Fibroblast of skin of back (primary cell): ENCODE measurements at regions not wholly inside any gene's neighbourhood (a gene's known extent, or its start where the extent isn't known, plus 50 kb on each side); places are given as distances from the start of the nearest gene placed in this dataset.

Source experiments
- DNase-seq: peaks from one replicate; pipeline ENCODE4 v3.0.0-alpha.2; 2013

GRCh38 chr2:37809931-37810570 lies 115.0 kb upstream of the RMDN2 start:
- peak; percentile 66 for DNase-seq

- no peak for DNase-seq
These were observed 112.7 kb upstream of the RMDN2 start for GRCh38 chr2:37812414-37812813.

- DNase-seq, result no peak
These were observed 112.0 kb upstream of the RMDN2 start for GRCh38 chr2:37812941-37813730.

- DNase-seq, result no peak
These were observed 109.1 kb upstream of the RMDN2 start for GRCh38 chr2:37816036-37816435.

- no peak for DNase-seq
These were observed 108.4 kb upstream of the RMDN2 start for GRCh38 chr2:37816686-37817085.

GRCh38 chr2:37819186-37819585 lies 105.9 kb upstream of the RMDN2 start:
- DNase-seq, result peak; percentile 81

GRCh38 chr2:37820471-37820986 lies 104.6 kb upstream of the RMDN2 start:
- DNase-seq, result no peak

- no peak for DNase-seq
These were observed 99.5 kb upstream of the RMDN2 start for GRCh38 chr2:37825586-37825985.

- DNase-seq, result no peak
These were observed 98.5 kb upstream of the RMDN2 start for GRCh38 chr2:37826611-37827010.

GRCh38 chr2:37827455-37827854 lies 97.6 kb upstream of the RMDN2 start:
- DNase-seq, result no peak

- peak; percentile 95 for DNase-seq
These were observed 97.1 kb upstream of the RMDN2 start for GRCh38 chr2:37827911-37828511.

GRCh38 chr2:37829202-37829601 lies 95.9 kb upstream of the RMDN2 start:
- peak; percentile 98 for DNase-seq

GRCh38 chr2:37829616-37830395 lies 95.3 kb upstream of the RMDN2 start:
- peak; percentile 85 for DNase-seq

GRCh38 chr2:37830636-37831035 lies 94.5 kb upstream of the RMDN2 start:
- no peak for DNase-seq

- DNase-seq, result no peak
These were observed 93.9 kb upstream of the RMDN2 start for GRCh38 chr2:37831081-37831780.

GRCh38 chr2:37832590-37833197 lies 92.4 kb upstream of the RMDN2 start:
- DNase-seq, result peak; percentile 90

GRCh38 chr2:37833423-37833822 lies 91.7 kb upstream of the RMDN2 start:
- DNase-seq, result peak; percentile 88

- no peak for DNase-seq
These were observed 88.8 kb upstream of the RMDN2 start for GRCh38 chr2:37836270-37836669.

GRCh38 chr2:37836711-37837110 lies 88.4 kb upstream of the RMDN2 start:
- DNase-seq, result no peak

- no peak for DNase-seq
These were observed 87.3 kb upstream of the RMDN2 start for GRCh38 chr2:37837628-37838328.
